GM18508 (cell line): ENCODE measurements at regions not wholly inside any gene's neighbourhood (a gene's known extent, or its start where the extent isn't known, plus 50 kb on each side); places are given as distances from the start of the nearest gene placed in this dataset.
"Not testable (repeated sequence)": the region's sequence is repeated elsewhere in the genome, so short reads cannot be mapped to it uniquely, and the experiment has no call there.

ENCODE experiments used
- ATAC-seq: cut with Tn5 transposase; IDR thresholded peaks from one replicate; pipeline ENCODE4 v1.9.1; 2021; ENCODE audit warnings: moderate number of reproducible peaks; ENCODE audit not compliant: insufficient read depth, unreplicated experiment

GRCh38 chr3:152574461-152575079 is 260.4 kb upstream of the P2RY1 start:
- peak; percentile 56 for ATAC-seq

GRCh38 chr3:152578769-152579168 is 256.2 kb upstream of the P2RY1 start:
- ATAC-seq: no peak

- no peak for ATAC-seq
These were observed 253.0 kb upstream of the P2RY1 start for GRCh38 chr3:152581951-152582350.

GRCh38 chr3:152583963-152584362 is 251.0 kb upstream of the P2RY1 start:
- no peak for ATAC-seq

GRCh38 chr3:152586974-152587373 is 248.0 kb upstream of the P2RY1 start:
- ATAC-seq: no peak

GRCh38 chr3:152587861-152588260 is 247.1 kb upstream of the P2RY1 start:
- ATAC-seq: no peak

GRCh38 chr3:152589644-152590043 is 245.3 kb upstream of the P2RY1 start:
- no peak for ATAC-seq

GRCh38 chr3:152591515-152591914 is 243.4 kb upstream of the P2RY1 start:
- no peak for ATAC-seq

GRCh38 chr3:152593242-152593641 is 241.7 kb upstream of the P2RY1 start:
- ATAC-seq: no peak

- peak; percentile 99 for ATAC-seq
These were observed 238.7 kb upstream of the P2RY1 start for GRCh38 chr3:152595975-152596821.

- ATAC-seq: not testable (repeated sequence)
These were observed 238.1 kb upstream of the P2RY1 start for GRCh38 chr3:152596832-152597231.

- ATAC-seq: no peak
These were observed 228.8 kb upstream of the P2RY1 start for GRCh38 chr3:152606146-152606545.

- ATAC-seq: no peak
These were observed 227.8 kb upstream of the P2RY1 start for GRCh38 chr3:152607179-152607578.

- ATAC-seq: no peak
These were observed 226.0 kb upstream of the P2RY1 start for GRCh38 chr3:152608696-152609594.

- ATAC-seq: no peak
These were observed 225.0 kb upstream of the P2RY1 start for GRCh38 chr3:152609891-152610290.

- ATAC-seq: no peak
These were observed 224.3 kb upstream of the P2RY1 start for GRCh38 chr3:152610622-152611021.

- ATAC-seq: no peak
These were observed 223.0 kb upstream of the P2RY1 start for GRCh38 chr3:152611905-152612304.

- no peak for ATAC-seq
These were observed 221.1 kb upstream of the P2RY1 start for GRCh38 chr3:152613851-152614250.

GRCh38 chr3:152615681-152616080 is 219.2 kb upstream of the P2RY1 start:
- ATAC-seq: no peak

- ATAC-seq: no peak
These were observed 217.3 kb upstream of the P2RY1 start for GRCh38 chr3:152617609-152618008.

GRCh38 chr3:152618529-152618928 is 216.4 kb upstream of the P2RY1 start:
- ATAC-seq: no peak
